ENCODE measurements at regions not wholly inside any gene's neighbourhood (a gene's known extent, or its start where the extent isn't known, plus 50 kb on each side); places are given as distances from the start of the nearest gene placed in this dataset.

DNA sequence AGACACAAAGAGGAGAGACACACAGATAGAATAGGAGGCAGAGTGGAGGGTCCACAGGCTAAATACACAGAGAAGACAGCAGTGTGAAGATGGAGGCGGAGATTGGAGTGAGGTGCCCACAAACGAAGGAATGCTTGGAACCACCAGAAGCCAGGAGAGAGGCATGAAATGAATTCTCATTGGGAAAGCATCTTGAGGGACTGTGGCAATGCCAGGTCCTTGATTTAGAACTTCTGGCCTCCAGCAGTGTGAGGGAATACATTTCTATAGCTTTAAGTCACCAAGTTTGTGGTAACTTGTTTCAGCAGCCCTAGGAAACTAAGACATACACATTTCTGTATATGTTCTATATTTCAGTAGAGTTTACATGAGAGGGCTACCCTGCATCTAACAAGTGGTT, 396.6 kb upstream of the ZNF608 start:
- no peaks in the 10 kb centered on the region for H3K36me3 ChIP-seq (ENCODE audit: control insufficient read depth in 3 of 3, insufficient read depth in 3 of 3, low read length in 3 of 3)

DNA sequence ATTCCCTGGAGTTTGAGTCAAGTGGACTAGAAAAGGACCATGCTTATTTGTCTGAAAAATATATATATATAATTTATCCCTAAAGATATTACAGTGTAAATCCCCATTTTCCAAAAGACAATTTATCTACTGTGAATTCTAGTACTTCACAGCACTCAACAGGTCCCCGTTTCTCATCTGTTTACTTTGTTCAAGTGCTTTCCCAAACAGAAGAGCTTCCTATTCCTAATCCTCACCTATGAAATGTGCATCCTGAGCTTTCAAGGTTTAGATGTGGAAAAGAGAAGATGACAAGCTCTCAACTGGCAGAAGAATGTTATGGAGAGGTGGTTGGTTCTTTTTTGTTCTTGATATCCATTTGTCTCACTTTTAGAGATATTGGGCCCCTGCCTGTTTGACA, 401.6 kb upstream of the ZNF608 start:
- H3K27ac ChIP-seq (ENCODE audit: low read depth, low read length): no peak overlapping the region
- H3K9me3 ChIP-seq (ENCODE audit: control insufficient read depth in 3 of 3, low read length in 3 of 3): no peaks in the 10 kb centered on the region
- H3K36me3 ChIP-seq (ENCODE audit: control insufficient read depth in 3 of 3, insufficient read depth in 3 of 3, low read length in 3 of 3): no peaks in the 10 kb centered on the region
- no peaks in the 10 kb centered on the region for H3K27me3 ChIP-seq (ENCODE audit: control insufficient read depth in 3 of 3, insufficient read depth in 3 of 3, low read length in 3 of 3)
- no peaks in the 10 kb centered on the region for H3K4me1 ChIP-seq (ENCODE audit: control insufficient read depth in 3 of 3, insufficient read depth in 3 of 3, low read length in 3 of 3)
- H3K9ac ChIP-seq (ENCODE audit: low read depth in 1 of 3, low read length in 3 of 3): no peak overlapping the region
- H3K4me3 ChIP-seq (ENCODE audit: low read length in 3 of 3): no peak overlapping the region

More for the DNA sequence above, 396.6 kb upstream of the ZNF608 start:
- Histone ChIP-seq H3K9ac (ENCODE audit: low read depth in 1 of 3, low read length in 3 of 3) (no peak overlapping the region), H3K4me1 (ENCODE audit: control insufficient read depth in 3 of 3, insufficient read depth in 3 of 3, low read length in 3 of 3) (no peaks in the 10 kb centered on the region), H3K27me3 (ENCODE audit: control insufficient read depth in 3 of 3, insufficient read depth in 3 of 3, low read length in 3 of 3) (no peaks in the 10 kb centered on the region), H3K4me3 (ENCODE audit: low read length in 3 of 3) (no peak overlapping the region), H3K27ac (ENCODE audit: low read depth, low read length) (no peak overlapping the region), H3K9me3 (ENCODE audit: control insufficient read depth in 3 of 3, low read length in 3 of 3) (no peaks in the 10 kb centered on the region)

DNA sequence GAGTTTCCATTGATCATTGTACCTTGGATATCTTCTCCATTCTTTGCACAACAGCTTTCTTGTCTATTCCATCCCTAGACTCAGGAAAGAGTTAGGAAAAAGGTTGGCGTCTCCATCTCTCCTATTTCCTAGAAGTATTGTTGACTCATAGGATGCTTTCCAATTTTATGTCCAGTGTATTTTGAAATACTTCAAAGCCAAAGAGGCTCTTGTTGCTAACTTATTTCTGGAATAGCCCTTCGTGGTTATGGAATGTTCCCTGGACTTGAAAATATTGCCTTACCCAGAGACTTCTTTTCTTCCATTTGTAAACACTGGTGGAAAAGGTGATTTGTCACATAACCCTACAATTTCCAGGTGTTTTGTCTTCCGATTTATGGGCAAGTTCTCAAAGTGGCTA, 402.3 kb upstream of the ZNF608 start:
- no peaks in the 10 kb centered on the region for H3K4me1 ChIP-seq (ENCODE audit: control insufficient read depth in 3 of 3, insufficient read depth in 3 of 3, low read length in 3 of 3)
- no peaks in the 10 kb centered on the region for H3K9me3 ChIP-seq (ENCODE audit: control insufficient read depth in 3 of 3, low read length in 3 of 3)
- no peak overlapping the region for H3K27ac ChIP-seq (ENCODE audit: low read depth, low read length)
- H3K9ac ChIP-seq (ENCODE audit: low read depth in 1 of 3, low read length in 3 of 3): no peak overlapping the region
- H3K27me3 ChIP-seq (ENCODE audit: control insufficient read depth in 3 of 3, insufficient read depth in 3 of 3, low read length in 3 of 3): no peaks in the 10 kb centered on the region
- no peaks in the 10 kb centered on the region for H3K36me3 ChIP-seq (ENCODE audit: control insufficient read depth in 3 of 3, insufficient read depth in 3 of 3, low read length in 3 of 3)
- H3K4me3 ChIP-seq (ENCODE audit: low read length in 3 of 3): no peak overlapping the region

GRCh38 chr5:125149110-125149509, 402.7 kb upstream of the ZNF608 start:
- no peak overlapping the region for H3K4me3 ChIP-seq (ENCODE audit: low read length in 3 of 3)
- no peaks in the 10 kb centered on the region for H3K27me3 ChIP-seq (ENCODE audit: control insufficient read depth in 3 of 3, insufficient read depth in 3 of 3, low read length in 3 of 3)
- no peaks in the 10 kb centered on the region for H3K4me1 ChIP-seq (ENCODE audit: control insufficient read depth in 3 of 3, insufficient read depth in 3 of 3, low read length in 3 of 3)
- no peaks in the 10 kb centered on the region for H3K36me3 ChIP-seq (ENCODE audit: control insufficient read depth in 3 of 3, insufficient read depth in 3 of 3, low read length in 3 of 3)
- no peaks in the 10 kb centered on the region for H3K9me3 ChIP-seq (ENCODE audit: control insufficient read depth in 3 of 3, low read length in 3 of 3)
- H3K27ac ChIP-seq (ENCODE audit: low read depth, low read length): no peak overlapping the region
- no peak overlapping the region for H3K9ac ChIP-seq (ENCODE audit: low read depth in 1 of 3, low read length in 3 of 3)

DNA sequence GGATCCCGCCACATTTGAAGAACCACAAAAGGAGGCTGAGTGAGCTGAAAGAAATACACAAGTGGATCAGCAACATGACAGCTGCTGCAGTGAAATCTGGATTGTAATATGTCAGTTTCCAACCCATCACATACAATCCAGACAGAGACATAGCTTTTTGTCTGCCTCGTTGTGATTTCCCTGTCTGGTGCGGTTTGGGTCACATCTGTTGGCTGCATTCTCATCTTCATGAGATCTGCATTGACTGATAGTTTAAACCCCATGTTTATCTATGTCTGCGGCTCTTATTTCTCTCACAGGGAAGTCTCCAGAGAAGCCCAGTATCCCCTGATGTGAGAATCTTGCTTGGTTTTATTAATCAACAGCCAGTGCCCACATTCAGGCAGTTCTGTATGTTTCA, 403.1 kb upstream of the ZNF608 start:
- no peak overlapping the region for H3K9ac ChIP-seq (ENCODE audit: low read depth in 1 of 3, low read length in 3 of 3)
- no peaks in the 10 kb centered on the region for H3K27me3 ChIP-seq (ENCODE audit: control insufficient read depth in 3 of 3, insufficient read depth in 3 of 3, low read length in 3 of 3)
- no peaks in the 10 kb centered on the region for H3K9me3 ChIP-seq (ENCODE audit: control insufficient read depth in 3 of 3, low read length in 3 of 3)
- no peak overlapping the region for H3K4me3 ChIP-seq (ENCODE audit: low read length in 3 of 3)
- H3K27ac ChIP-seq (ENCODE audit: low read depth, low read length): no peak overlapping the region
- H3K4me1 ChIP-seq (ENCODE audit: control insufficient read depth in 3 of 3, insufficient read depth in 3 of 3, low read length in 3 of 3): no peaks in the 10 kb centered on the region
- no peaks in the 10 kb centered on the region for H3K36me3 ChIP-seq (ENCODE audit: control insufficient read depth in 3 of 3, insufficient read depth in 3 of 3, low read length in 3 of 3)

DNA sequence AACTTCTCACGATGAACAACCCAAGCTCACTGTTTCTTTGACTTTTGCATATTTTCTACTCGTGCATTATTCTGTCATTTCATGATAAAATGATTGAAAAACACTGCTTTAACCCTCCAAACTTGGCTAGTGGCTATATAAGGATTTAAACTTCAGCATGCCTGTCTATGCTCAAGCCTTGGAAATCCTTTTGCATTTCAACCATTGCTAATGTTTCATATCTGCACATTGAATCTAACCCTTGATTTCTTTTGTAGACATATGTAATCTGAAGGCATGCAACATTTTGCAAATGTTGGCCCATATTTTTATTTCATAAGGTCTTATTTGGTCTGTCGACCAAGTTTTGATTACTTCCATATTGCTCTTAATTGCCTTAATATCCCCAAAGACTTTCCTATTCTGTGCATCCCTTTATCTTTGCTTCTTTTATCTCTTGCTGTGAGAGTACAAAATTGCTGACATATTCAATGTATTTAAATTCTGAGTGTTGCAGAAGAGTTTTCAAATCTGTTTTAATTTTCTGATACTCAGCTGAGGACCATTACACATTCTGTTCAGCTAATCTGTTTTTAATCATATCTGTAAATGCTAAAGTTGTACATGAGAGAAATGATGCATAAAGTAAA, 403.7 kb upstream of the ZNF608 start:
- Histone ChIP-seq H3K9me3 (ENCODE audit: control insufficient read depth in 3 of 3, low read length in 3 of 3) (no peaks in the 10 kb centered on the region), H3K4me3 (ENCODE audit: low read length in 3 of 3) (no peak overlapping the region), H3K27me3 (ENCODE audit: control insufficient read depth in 3 of 3, insufficient read depth in 3 of 3, low read length in 3 of 3) (no peaks in the 10 kb centered on the region), H3K9ac (ENCODE audit: low read depth in 1 of 3, low read length in 3 of 3) (no peak overlapping the region), H3K4me1 (ENCODE audit: control insufficient read depth in 3 of 3, insufficient read depth in 3 of 3, low read length in 3 of 3) (no peaks in the 10 kb centered on the region), H3K27ac (ENCODE audit: low read depth, low read length) (no peak overlapping the region), H3K36me3 (ENCODE audit: control insufficient read depth in 3 of 3, insufficient read depth in 3 of 3, low read length in 3 of 3) (no peaks in the 10 kb centered on the region)

DNA sequence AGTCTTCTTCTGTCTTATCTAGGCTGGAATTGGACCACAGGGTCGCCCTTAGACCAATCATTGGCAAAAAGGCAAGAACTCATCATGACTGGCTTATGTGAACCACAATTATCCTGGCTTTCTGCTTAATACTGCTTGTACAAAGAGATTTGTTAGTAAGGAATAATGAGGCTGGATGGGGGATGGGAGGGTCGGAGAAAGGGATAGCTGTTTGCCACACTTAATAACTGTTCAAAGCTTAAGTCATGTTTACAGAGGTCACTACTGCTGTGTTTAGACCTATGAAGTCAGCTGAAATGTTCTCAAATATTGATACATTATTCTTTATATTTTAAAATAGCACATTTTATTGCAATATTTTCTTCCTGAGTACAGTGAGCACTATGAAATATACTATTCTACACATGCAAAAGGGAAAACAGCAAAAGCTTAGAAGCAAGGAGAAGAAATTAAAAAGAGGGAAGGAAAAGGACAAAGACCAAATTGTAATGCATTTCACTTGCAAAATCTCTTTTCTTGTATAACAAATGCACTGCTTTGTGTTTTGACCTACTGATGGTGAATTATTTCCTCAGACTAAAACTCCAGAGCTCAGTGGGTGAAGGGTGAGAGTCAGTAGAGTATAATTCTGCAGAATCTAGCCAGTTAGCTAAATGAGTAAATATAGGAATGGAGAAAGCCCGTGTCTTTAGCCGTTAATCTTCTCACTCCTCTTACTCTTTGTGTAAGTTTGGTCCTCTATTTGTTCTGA, 404.9 kb upstream of the ZNF608 start:
- Histone ChIP-seq H3K27me3 (ENCODE audit: control insufficient read depth in 3 of 3, insufficient read depth in 3 of 3, low read length in 3 of 3) (no peaks in the 10 kb centered on the region), H3K27ac (ENCODE audit: low read depth, low read length) (no peak overlapping the region), H3K4me1 (ENCODE audit: control insufficient read depth in 3 of 3, insufficient read depth in 3 of 3, low read length in 3 of 3) (no peaks in the 10 kb centered on the region), H3K4me3 (ENCODE audit: low read length in 3 of 3) (no peak overlapping the region), H3K9ac (ENCODE audit: low read depth in 1 of 3, low read length in 3 of 3) (no peak overlapping the region), H3K9me3 (ENCODE audit: control insufficient read depth in 3 of 3, low read length in 3 of 3) (no peaks in the 10 kb centered on the region), H3K36me3 (ENCODE audit: control insufficient read depth in 3 of 3, insufficient read depth in 3 of 3, low read length in 3 of 3) (no peaks in the 10 kb centered on the region)

DNA sequence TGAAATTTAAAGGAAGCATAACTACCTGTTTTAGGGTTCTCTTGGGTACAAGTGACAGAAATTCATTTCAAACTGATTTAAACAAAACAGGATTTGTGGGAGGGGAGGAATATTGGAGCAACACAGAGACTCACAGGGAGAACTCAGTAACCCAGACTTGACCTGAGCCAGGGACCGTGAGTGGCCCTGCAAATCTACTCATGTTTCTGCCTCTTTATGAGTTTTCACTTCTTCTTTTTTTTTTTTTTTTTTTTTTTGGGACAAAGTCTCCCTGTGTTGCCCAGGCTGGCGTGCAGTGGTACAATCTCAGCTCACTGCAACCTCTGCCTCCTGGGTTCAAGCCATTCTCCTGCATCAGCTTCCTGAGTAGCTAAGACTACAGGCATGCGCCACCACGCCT, 405.6 kb upstream of the ZNF608 start:
- no peaks in the 10 kb centered on the region for H3K9me3 ChIP-seq (ENCODE audit: control insufficient read depth in 3 of 3, low read length in 3 of 3)
- no peak overlapping the region for H3K4me3 ChIP-seq (ENCODE audit: low read length in 3 of 3)
- H3K27ac ChIP-seq (ENCODE audit: low read depth, low read length): no peak overlapping the region
- H3K36me3 ChIP-seq (ENCODE audit: control insufficient read depth in 3 of 3, insufficient read depth in 3 of 3, low read length in 3 of 3): no peaks in the 10 kb centered on the region
- H3K27me3 ChIP-seq (ENCODE audit: control insufficient read depth in 3 of 3, insufficient read depth in 3 of 3, low read length in 3 of 3): no peaks in the 10 kb centered on the region
- no peaks in the 10 kb centered on the region for H3K4me1 ChIP-seq (ENCODE audit: control insufficient read depth in 3 of 3, insufficient read depth in 3 of 3, low read length in 3 of 3)
- no peak overlapping the region for H3K9ac ChIP-seq (ENCODE audit: low read depth in 1 of 3, low read length in 3 of 3)

DNA sequence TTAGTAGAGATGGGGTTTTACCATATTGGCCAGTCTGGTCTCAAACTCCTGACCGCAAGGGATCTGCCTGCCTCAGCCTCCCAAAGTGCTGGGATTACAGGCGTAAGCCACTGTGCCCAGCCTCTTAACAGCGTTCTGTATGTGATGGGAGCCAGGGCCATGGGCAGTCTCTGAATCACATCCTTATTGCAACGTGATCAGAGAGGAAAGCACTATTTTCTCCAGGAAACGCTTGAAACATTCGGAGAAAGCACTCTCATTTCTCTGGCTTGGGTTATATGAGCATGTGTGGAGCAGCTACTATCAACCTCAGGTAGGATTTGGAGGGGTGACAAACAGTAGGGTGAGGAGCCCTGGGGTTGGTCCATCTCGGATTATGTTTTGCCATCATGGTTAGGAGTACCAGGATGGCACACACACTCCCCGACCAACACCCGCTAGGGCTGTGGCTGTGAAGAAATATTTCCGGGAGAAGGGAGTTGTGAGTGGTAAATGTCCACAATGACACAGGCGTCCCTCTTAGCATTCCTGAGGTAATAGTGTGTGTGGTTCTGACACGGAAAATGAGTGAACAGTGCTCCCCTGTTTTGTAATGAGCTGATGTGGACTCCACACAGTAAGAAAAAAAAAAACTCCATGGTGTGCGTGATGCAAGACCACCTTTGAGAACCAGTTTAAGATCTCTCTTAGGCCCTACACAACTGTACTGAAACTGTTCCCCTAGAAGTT, 406.2 kb upstream of the ZNF608 start:
- Histone ChIP-seq H3K27me3 (ENCODE audit: control insufficient read depth in 3 of 3, insufficient read depth in 3 of 3, low read length in 3 of 3) (no peaks in the 10 kb centered on the region), H3K27ac (ENCODE audit: low read depth, low read length) (no peak overlapping the region), H3K4me3 (ENCODE audit: low read length in 3 of 3) (no peak overlapping the region), H3K9ac (ENCODE audit: low read depth in 1 of 3, low read length in 3 of 3) (no peak overlapping the region), H3K9me3 (ENCODE audit: control insufficient read depth in 3 of 3, low read length in 3 of 3) (no peaks in the 10 kb centered on the region), H3K36me3 (ENCODE audit: control insufficient read depth in 3 of 3, insufficient read depth in 3 of 3, low read length in 3 of 3) (no peaks in the 10 kb centered on the region), H3K4me1 (ENCODE audit: control insufficient read depth in 3 of 3, insufficient read depth in 3 of 3, low read length in 3 of 3) (no peaks in the 10 kb centered on the region)

- H3K4me1 ChIP-seq (ENCODE audit: control insufficient read depth in 3 of 3, insufficient read depth in 3 of 3, low read length in 3 of 3): no peaks in the 10 kb centered on the region
- H3K36me3 ChIP-seq (ENCODE audit: control insufficient read depth in 3 of 3, insufficient read depth in 3 of 3, low read length in 3 of 3): no peaks in the 10 kb centered on the region
- no peaks in the 10 kb centered on the region for H3K27me3 ChIP-seq (ENCODE audit: control insufficient read depth in 3 of 3, insufficient read depth in 3 of 3, low read length in 3 of 3)
- H3K4me3 ChIP-seq (ENCODE audit: low read length in 3 of 3): no peak overlapping the region
- H3K9ac ChIP-seq (ENCODE audit: low read depth in 1 of 3, low read length in 3 of 3): no peak overlapping the region
- H3K27ac ChIP-seq (ENCODE audit: low read depth, low read length): no peak overlapping the region
- H3K9me3 ChIP-seq (ENCODE audit: control insufficient read depth in 3 of 3, low read length in 3 of 3): no peaks in the 10 kb centered on the region
Measured at GRCh38 chr5:125153231-125153630, 406.8 kb upstream of the ZNF608 start.
